PC-9 (cell line): ENCODE measurements at regions not wholly inside any gene's neighbourhood (a gene's known extent, or its start where the extent isn't known, plus 50 kb on each side); places are given as distances from the start of the nearest gene placed in this dataset.

ENCODE experiments used
- BruUV-seq: library from RNA; stranded (reverse); fragments of 400-500 nt; replicated peaks from 2 replicates; lab custom pipeline; 2021; lab: Mats Ljungman, UMichigan
- CTCF ChIA-PET: fragments of 300-600 bp; sonication (Branson Sonifier 250); formaldehyde crosslinking; loops from one replicate; lab custom pipeline; 2022; ENCODE audit warnings: antibody characterized with exemption; lab: Charles Lee
- POLR2A ChIA-PET: fragments of 300-600 bp; sonication (Branson Sonifier 250); formaldehyde crosslinking; loops from one replicate; lab custom pipeline; 2022; ENCODE audit warnings: antibody characterized with exemption; ENCODE audit not compliant: unreplicated experiment; lab: Charles Lee
- DNase-seq, 2 experiments: peaks; one replicate each; pipeline versions ENCODE4 v3.0.0 to v3.0.0-alpha.2; 2015 to 2022; ENCODE audit warnings: mixed read lengths in 1 of 2
- H2AFZ ChIP-seq: fragments of 200-600 bp; sonication (generic); 2 replicates; pipeline ENCODE4 v1.8.1; 2017; ENCODE audit warnings: antibody characterized with exemption
- H3F3A ChIP-seq: fragments of 200-600 bp; sonication (generic); 2 replicates; pipeline ENCODE4 v1.8.1; 2017; ENCODE audit warnings: antibody characterized with exemption, mild to moderate bottlenecking, low read depth; ENCODE audit not compliant: insufficient read depth
- H3K27ac ChIP-seq: fragments of 200-600 bp; sonication (generic); 2 replicates; pipeline ENCODE4 v1.6.1; 2016; ENCODE audit warnings: mixed run types
- H3K27me3 ChIP-seq: fragments of 200-600 bp; sonication (generic); 2 replicates; pipeline ENCODE4 v1.6.1; 2016; ENCODE audit warnings: low read depth, mixed run types; ENCODE audit not compliant: insufficient read depth
- H3K36me3 ChIP-seq: fragments of 200-600 bp; sonication (generic); 2 replicates; pipeline ENCODE4 v1.6.1; 2016; ENCODE audit warnings: low read depth, mixed run types
- H3K4me1 ChIP-seq: fragments of 200-600 bp; sonication (generic); replicated peaks from 2 replicates; pipeline ENCODE4 v1.6.1; 2016; ENCODE audit warnings: mixed run types; ENCODE audit not compliant: insufficient read depth
- H3K4me2 ChIP-seq: fragments of 200-600 bp; sonication (generic); 2 replicates; pipeline ENCODE4 v1.6.1; 2017; ENCODE audit warnings: mixed run types
- H3K4me3 ChIP-seq: fragments of 200-600 bp; sonication (generic); 2 replicates; pipeline ENCODE4 v1.6.1; 2016; ENCODE audit warnings: mixed run types
- H3K79me2 ChIP-seq: fragments of 200-600 bp; sonication (generic); 2 replicates; pipeline ENCODE4 v1.6.1; 2017; ENCODE audit warnings: low read depth, mixed run types
- H3K9me2 ChIP-seq: fragments of 200-600 bp; sonication (generic); 2 replicates; pipeline ENCODE4 v1.8.1; 2017; ENCODE audit warnings: mild to moderate bottlenecking; ENCODE audit not compliant: insufficient read depth
- H3K9me3 ChIP-seq: fragments of 200-600 bp; sonication (generic); 2 replicates; pipeline ENCODE4 v1.8.1; 2016; ENCODE audit warnings: low read depth; ENCODE audit not compliant: insufficient read depth
- H4K20me1 ChIP-seq: fragments of 200-600 bp; sonication (generic); 2 replicates; pipeline ENCODE4 v1.8.1; 2017; ENCODE audit not compliant: insufficient read depth
- CTCF ChIP-seq: fragments of 200-600 bp; sonication (generic); conservative IDR thresholded peaks from 2 replicates; pipeline ENCODE4 v1.6.1; 2017; ENCODE audit warnings: mixed run types, antibody characterized with exemption, mild to moderate bottlenecking, moderate library complexity
- EZH2 ChIP-seq: fragments of 200-600 bp; sonication (generic); IDR thresholded peaks from 2 replicates; pipeline ENCODE4 v1.8.0; 2017; ENCODE audit warnings: antibody characterized with exemption, low read depth
- intact Hi-C: fragments of 100-400 bp; cut with micrococcal nuclease; formaldehyde crosslinking; loops from one replicate; pipeline ENCODE4 v1.10.0; 2022; ENCODE audit not compliant: unreplicated experiment

GRCh38 chr5:163770625-163771024 is 265.2 kb downstream of the MAT2B start:
- no peaks in the 10 kb centered on the region for H3K36me3 ChIP-seq
- H3K4me3 ChIP-seq: no peak overlapping the region
- no peak overlapping the region for H2AFZ ChIP-seq
- no peaks in the 10 kb centered on the region for H3K4me1 ChIP-seq
- no peak overlapping the region for H3K27ac ChIP-seq
- ChIA-PET CTCF (no interaction called here), POLR2A (no interaction called here)
- intact Hi-C loops: no loop called here
- no TSS peak for BruUV-seq
- no peaks in the 10 kb centered on the region for H3K79me2 ChIP-seq
- H3K4me2 ChIP-seq: no peak overlapping the region
- no peak for DNase-seq
- H3K9me2 ChIP-seq: no peaks in the 10 kb centered on the region
- no peaks in the 10 kb centered on the region for H3K9me3 ChIP-seq
- TF ChIP-seq EZH2: no peak
- TF ChIP-seq CTCF: no peak
- H3F3A ChIP-seq: no peaks in the 10 kb centered on the region
- no peaks in the 10 kb centered on the region for H4K20me1 ChIP-seq
- H3K27me3 ChIP-seq: peaks cover 44% of the 10 kb centered on the region; the same call in 1 of the 2 replicates

- intact Hi-C loops: no loop called here
- no peaks in the 10 kb centered on the region for H3K36me3 ChIP-seq
- H3K27me3 ChIP-seq: peaks cover 31% of the 10 kb centered on the region; the same call in 1 of the 2 replicates
- no peaks in the 10 kb centered on the region for H3K9me2 ChIP-seq
- no peaks in the 10 kb centered on the region for H3K4me1 ChIP-seq
- H3K27ac ChIP-seq: no peak overlapping the region
- DNase-seq: no peak
- no peak overlapping the region for H2AFZ ChIP-seq
- no peaks in the 10 kb centered on the region for H4K20me1 ChIP-seq
- H3K4me3 ChIP-seq: no peak overlapping the region
- no peaks in the 10 kb centered on the region for H3F3A ChIP-seq
- no peaks in the 10 kb centered on the region for H3K9me3 ChIP-seq
- H3K4me2 ChIP-seq: no peak overlapping the region
- H3K79me2 ChIP-seq: no peaks in the 10 kb centered on the region
- ChIA-PET CTCF (no interaction called here), POLR2A (no interaction called here)
- TF ChIP-seq CTCF (no peak), EZH2 (no peak)
- no TSS peak for BruUV-seq
Measured at GRCh38 chr5:163772241-163772640, 266.8 kb downstream of the MAT2B start.

GRCh38 chr5:163772644-163773043 is 267.2 kb downstream of the MAT2B start:
- H2AFZ ChIP-seq: no peak overlapping the region
- no peaks in the 10 kb centered on the region for H3K9me2 ChIP-seq
- H3K9me3 ChIP-seq: no peaks in the 10 kb centered on the region
- H4K20me1 ChIP-seq: no peaks in the 10 kb centered on the region
- intact Hi-C loops: no loop called here
- no peak overlapping the region for H3K4me3 ChIP-seq
- no peak overlapping the region for H3K27ac ChIP-seq
- ChIA-PET CTCF (no interaction called here), POLR2A (no interaction called here)
- H3K36me3 ChIP-seq: no peaks in the 10 kb centered on the region
- no peaks in the 10 kb centered on the region for H3K79me2 ChIP-seq
- DNase-seq: no peak
- no peak overlapping the region for H3K4me2 ChIP-seq
- H3F3A ChIP-seq: no peaks in the 10 kb centered on the region
- TF ChIP-seq CTCF (no peak), EZH2 (no peak)
- no peaks in the 10 kb centered on the region for H3K4me1 ChIP-seq
- BruUV-seq: no TSS peak
- H3K27me3 ChIP-seq: peaks cover 27% of the 10 kb centered on the region; the same call in 1 of the 2 replicates
